Esophagus (tissue), 2 donors: ENCODE measurements at regions not wholly inside any gene's neighbourhood (a gene's known extent, or its start where the extent isn't known, plus 50 kb on each side); places are given as distances from the start of the nearest gene placed in this dataset.
"Not testable (repeated sequence)": the region's sequence is repeated elsewhere in the genome, so short reads cannot be mapped to it uniquely, and the experiment has no call there.

Experiments used
- H3K27ac ChIP-seq, 2 donors: one replicate each; pipeline ENCODE4 v1.5.1; 2013; ENCODE audit warnings: low read depth in 2 of 2, mild to moderate bottlenecking in 2 of 2, inconsistent platforms in 1 of 2, low read length in 1 of 2, moderate library complexity in 1 of 2
- H3K27me3 ChIP-seq, 2 donors: one replicate each; pipeline ENCODE4 v1.6.1; 2013; ENCODE audit warnings: low read length in 2 of 2, control low read depth in 1 of 2, mild to moderate bottlenecking in 1 of 2; ENCODE audit not compliant: insufficient read depth in 2 of 2, control insufficient read depth in 1 of 2
- H3K36me3 ChIP-seq, 2 donors: one replicate each; pipeline ENCODE4 v1.6.1; 2013; ENCODE audit warnings: low read length in 1 of 2; ENCODE audit not compliant: control insufficient read depth in 2 of 2, insufficient read depth in 2 of 2
- H3K4me1 ChIP-seq, 2 donors: one replicate each; pipeline ENCODE4 v1.6.1; 2013; ENCODE audit warnings: low read length in 1 of 2; ENCODE audit not compliant: control insufficient read depth in 2 of 2, insufficient read depth in 2 of 2
- H3K4me3 ChIP-seq, 2 donors: one replicate each; pipeline ENCODE4 v1.5.1; 2013; ENCODE audit warnings: low read length in 2 of 2, mild to moderate bottlenecking in 2 of 2, low read depth in 1 of 2, moderate library complexity in 1 of 2
- H3K9me3 ChIP-seq, 2 donors: one replicate each; pipeline ENCODE4 v1.6.1; 2013; ENCODE audit warnings: mild to moderate bottlenecking in 2 of 2, low read depth in 1 of 2, low read length in 1 of 2, moderate library complexity in 1 of 2; ENCODE audit not compliant: control insufficient read depth in 2 of 2, insufficient read depth in 1 of 2
- WGBS, 2 donors: extraction: QIAGEN DNeasy Blood & Tissue Kit; methylation state at CpG; one replicate each; pipeline ENCODE4 v1.1.7; 2013; 5-methylcytosine and 5-hydroxymethylcytosine counted together
- donor health status: healthy with polysubstance abuse.
- donor health status: Bipolar disorder and iron deficiency.

DNA sequence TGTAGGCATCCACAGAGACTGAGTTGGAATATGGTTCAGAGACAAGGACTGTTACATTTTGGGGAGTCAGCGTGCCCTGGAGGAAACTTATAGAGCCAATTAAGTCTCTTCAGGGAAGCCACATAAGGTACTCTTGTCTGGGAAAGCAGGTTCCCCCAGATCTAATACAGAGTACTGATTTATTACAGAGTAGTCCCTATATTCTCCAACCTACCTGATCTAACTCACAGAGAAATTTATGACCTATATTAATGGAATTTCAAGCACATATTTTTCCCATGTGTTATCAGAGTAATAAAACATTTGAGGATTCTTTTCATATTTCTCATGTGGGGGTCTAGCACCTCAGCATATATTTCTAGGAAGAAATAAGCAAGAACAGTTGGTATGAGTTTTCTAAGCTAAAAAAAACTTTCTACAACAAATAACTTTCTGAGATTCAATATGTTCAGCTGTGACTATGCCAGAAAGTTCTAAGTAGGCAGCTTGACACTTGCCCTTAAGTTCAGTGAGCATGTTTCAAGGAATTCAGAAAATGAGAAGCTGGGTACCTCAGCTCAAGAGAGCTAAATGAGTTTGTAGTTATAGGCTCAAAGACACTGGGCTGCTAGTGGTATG, 75.3 kb upstream of the COL8A1 start:
- WGBS, 2 donors, result 74 to 88% methylated on average over 1 of the region's 1 CpG
- Histone ChIP-seq H3K4me3 (no peak overlapping the region), H3K9me3 (no peaks in the 10 kb centered on the region), H3K27ac (no peak overlapping the region), H3K4me1 (no peaks in the 10 kb centered on the region), H3K36me3 (no peaks in the 10 kb centered on the region), H3K27me3 (no peaks in the 10 kb centered on the region)

DNA sequence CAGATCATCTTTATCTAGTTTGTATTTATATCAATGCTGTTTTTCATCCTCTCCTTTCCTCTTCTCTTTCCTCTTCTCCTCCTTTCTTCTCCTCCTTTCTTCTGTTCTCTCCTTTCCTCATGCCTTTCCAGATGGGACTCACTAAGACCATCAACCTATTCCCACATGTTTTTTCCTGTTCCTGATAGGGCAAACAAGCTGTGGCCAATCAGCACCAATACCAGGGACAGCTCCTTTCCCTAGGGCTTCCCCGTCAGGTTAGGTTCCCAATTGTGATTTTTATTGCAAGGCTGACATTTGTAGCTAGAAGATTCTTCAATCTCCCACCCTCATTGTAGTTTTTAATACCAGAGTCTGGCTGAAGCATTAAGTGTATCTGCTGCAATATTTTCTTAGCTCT, 76.3 kb upstream of the COL8A1 start:
- H3K9me3 ChIP-seq, result no peaks in the 10 kb centered on the region
- H3K27ac ChIP-seq, result no peak overlapping the region
- WGBS, 2 donors, result 23 to 59% methylated on average over 1 of the region's 1 CpG

GRCh38 chr3:99561056-99561455, 77.3 kb upstream of the COL8A1 start:
- Histone ChIP-seq H3K27me3 (no peaks in the 10 kb centered on the region), H3K36me3 (no peaks in the 10 kb centered on the region), H3K27ac (no peak overlapping the region), H3K4me3 (no peak overlapping the region), H3K4me1 (no peaks in the 10 kb centered on the region), H3K9me3 (no peaks in the 10 kb centered on the region)
- 71 to 94% methylated on average over 3 of the region's 3 CpGs for WGBS, 2 donors

More for the DNA sequence above, 76.3 kb upstream of the COL8A1 start:
- Histone ChIP-seq H3K36me3 (no peaks in the 10 kb centered on the region), H3K4me1 (no peaks in the 10 kb centered on the region), H3K4me3 (no peak overlapping the region), H3K27me3 (no peaks in the 10 kb centered on the region)

GRCh38 chr3:99559196-99559595, 79.2 kb upstream of the COL8A1 start:
- Histone ChIP-seq H3K9me3 (no peaks in the 10 kb centered on the region), H3K27me3 (no peaks in the 10 kb centered on the region), H3K27ac (no peak overlapping the region), H3K36me3 (no peaks in the 10 kb centered on the region), H3K4me3 (no peak overlapping the region), H3K4me1 (no peaks in the 10 kb centered on the region)

GRCh38 chr3:99555885-99556284, 82.5 kb upstream of the COL8A1 start:
- not testable (repeated sequence) for H3K27me3 ChIP-seq
- WGBS, 2 donors, result 92% methylated on average over 5 of the region's 5 CpGs

DNA sequence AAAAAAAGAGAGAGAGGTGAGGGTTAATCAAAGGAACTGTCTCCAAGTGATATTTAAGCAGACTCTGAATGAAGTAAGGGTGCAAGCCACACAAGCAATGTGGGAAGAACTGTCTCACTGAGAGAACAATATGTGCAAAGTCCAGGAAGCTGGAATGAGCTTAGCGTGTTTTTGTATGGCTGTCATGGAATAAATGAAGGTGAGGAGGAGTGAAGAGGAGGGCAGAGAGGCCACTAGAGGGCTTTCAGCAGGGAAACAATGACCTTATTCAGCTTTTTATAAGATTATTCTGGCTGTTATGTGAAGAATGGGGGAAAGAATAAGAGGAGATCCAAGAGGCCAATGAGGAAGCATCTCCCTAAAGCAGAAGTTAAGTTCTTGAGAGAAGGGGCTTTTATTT, 86.9 kb upstream of the COL8A1 start:
- Histone ChIP-seq H3K4me1 (no peaks in the 10 kb centered on the region), H3K9me3 (no peaks in the 10 kb centered on the region), H3K27me3 (no peaks in the 10 kb centered on the region), H3K4me3 (no peak overlapping the region), H3K27ac (no peak overlapping the region), H3K36me3 (no peaks in the 10 kb centered on the region)
- 77 to 89% methylated on average over 1 of the region's 1 CpG for WGBS, 2 donors

More at GRCh38 chr3:99555885-99556284, 82.5 kb upstream of the COL8A1 start:
- H3K4me3 ChIP-seq, H3K36me3 ChIP-seq, H3K4me1 ChIP-seq, H3K9me3 ChIP-seq, H3K27ac ChIP-seq: not testable (repeated sequence)

DNA sequence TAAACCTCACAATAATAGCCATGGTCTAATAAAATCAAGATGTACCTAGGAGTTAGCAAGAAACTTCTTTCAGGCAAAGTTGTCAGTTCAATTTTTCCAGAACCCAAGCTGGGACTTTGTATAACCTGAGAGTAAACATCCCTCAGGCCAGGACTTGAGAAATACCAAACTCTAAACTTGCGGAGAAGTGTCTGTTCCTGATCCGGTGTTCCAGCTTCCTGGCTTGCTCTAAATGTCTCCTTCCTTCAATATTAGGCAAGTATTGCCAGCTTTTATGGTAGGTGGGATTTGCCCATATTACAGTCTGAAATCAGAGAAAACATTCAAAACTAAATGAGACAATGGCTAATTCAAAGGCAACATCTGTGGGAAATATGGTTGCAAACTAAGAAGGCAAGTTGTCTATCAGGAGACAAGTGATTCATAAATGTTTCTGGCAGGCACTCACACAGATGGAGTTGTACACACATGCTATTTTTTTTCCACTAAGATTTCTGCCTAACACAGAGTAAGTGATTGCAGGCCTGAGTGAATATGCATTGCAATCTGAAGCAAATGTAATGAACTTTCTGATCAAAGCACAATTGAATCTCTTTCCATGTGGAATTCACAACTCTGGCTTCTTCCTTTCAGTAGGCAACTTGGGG, 88.3 kb upstream of the COL8A1 start:
- Histone ChIP-seq H3K27ac (no peak overlapping the region), H3K27me3 (no peaks in the 10 kb centered on the region), H3K4me3 (no peak overlapping the region), H3K36me3 (no peaks in the 10 kb centered on the region), H3K9me3 (no peaks in the 10 kb centered on the region), H3K4me1 (no peaks in the 10 kb centered on the region)
- 35 to 62% methylated on average over 2 of the region's 2 CpGs for WGBS, 2 donors

GRCh38 chr3:99549220-99549619, 89.2 kb upstream of the COL8A1 start:
- Histone ChIP-seq H3K27ac (no peak overlapping the region), H3K27me3 (no peaks in the 10 kb centered on the region)
- WGBS, 2 donors, result 29 to 45% methylated on average over 4 of the region's 4 CpGs

GRCh38 chr3:99548674-99549073, 89.7 kb upstream of the COL8A1 start:
- no peak overlapping the region for H3K4me3 ChIP-seq
- no peaks in the 10 kb centered on the region for H3K27me3 ChIP-seq
- no peak overlapping the region for H3K27ac ChIP-seq
- H3K9me3 ChIP-seq, result no peaks in the 10 kb centered on the region
- no peaks in the 10 kb centered on the region for H3K36me3 ChIP-seq
- 45 to 49% methylated on average over 1 of the region's 1 CpG for WGBS, 2 donors
- no peaks in the 10 kb centered on the region for H3K4me1 ChIP-seq

More at GRCh38 chr3:99549220-99549619, 89.2 kb upstream of the COL8A1 start:
- no peaks in the 10 kb centered on the region for H3K36me3 ChIP-seq
- H3K9me3 ChIP-seq, result no peaks in the 10 kb centered on the region
- no peak overlapping the region for H3K4me3 ChIP-seq
- H3K4me1 ChIP-seq, result no peaks in the 10 kb centered on the region

DNA sequence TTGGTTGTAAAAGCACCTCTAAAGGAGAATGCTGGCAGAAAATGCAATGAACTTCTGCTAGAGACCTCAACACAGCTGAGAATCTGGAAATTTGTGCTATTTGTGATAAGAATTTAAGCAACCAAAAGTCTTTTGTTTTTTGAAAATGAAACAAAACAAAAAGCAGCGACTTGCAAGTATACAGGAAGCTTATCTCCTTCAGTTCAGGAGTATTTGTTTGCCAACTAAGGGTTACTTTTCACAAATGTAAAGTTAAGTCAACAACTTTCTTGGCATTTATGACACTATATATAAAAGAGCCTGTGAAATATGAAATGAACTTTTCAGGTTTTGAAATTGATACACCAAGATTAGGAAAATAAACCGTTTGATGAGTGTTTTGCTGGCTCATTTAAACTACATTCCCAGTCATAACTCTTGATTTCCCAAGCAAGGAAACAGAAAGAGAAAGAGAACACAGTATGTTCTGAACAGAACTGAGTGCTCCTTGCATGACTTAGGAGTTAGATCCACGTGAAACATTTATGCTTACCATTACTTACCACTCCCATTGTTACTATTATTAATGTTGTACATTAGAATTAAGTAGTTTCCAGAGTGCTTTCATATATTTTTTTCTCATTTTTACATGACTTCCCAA, 92.3 kb upstream of the COL8A1 start:
- no peaks in the 10 kb centered on the region for H3K9me3 ChIP-seq
- H3K4me1 ChIP-seq, result no peaks in the 10 kb centered on the region
- H3K4me3 ChIP-seq, result no peak overlapping the region
- no peak overlapping the region for H3K27ac ChIP-seq
- H3K27me3 ChIP-seq, result no peaks in the 10 kb centered on the region
- 14 to 19% methylated on average over 3 of the region's 3 CpGs for WGBS, 2 donors
- H3K36me3 ChIP-seq, result no peaks in the 10 kb centered on the region
